SK-N-SH (cell line): ENCODE measurements at regions not wholly inside any gene's neighbourhood (a gene's known extent, or its start where the extent isn't known, plus 50 kb on each side); places are given as distances from the start of the nearest gene placed in this dataset.

Source experiments
- CTCF ChIA-PET: fragments of 300-600, 350-600 bp; formaldehyde crosslinking; extraction: SDS; loops from one replicate; lab custom pipeline; 2021; lab: Yijun Ruan, JAX
- POLR2A ChIA-PET: fragments of 350-600 bp; sonication (Branson Sonifier 250); formaldehyde crosslinking; extraction: SDS; loops from one replicate; lab custom pipeline; 2020; ENCODE audit warnings: antibody characterized with exemption, inconsistent platforms; lab: Yijun Ruan, JAX
- DNase-seq: peaks from one replicate; pipeline ENCODE4 v3.0.0; 2012
- H2AFZ ChIP-seq: fragments of 200-600 bp; sonication (generic); 2 replicates; pipeline ENCODE4 v1.8.1; 2016; ENCODE audit warnings: antibody characterized with exemption, mild to moderate bottlenecking, low read depth
- H3F3A ChIP-seq: fragments of 200-600 bp; sonication (generic); replicated peaks from 2 replicates; pipeline ENCODE3; 2016; ENCODE audit warnings: antibody characterized with exemption, mild to moderate bottlenecking; ENCODE audit not compliant: insufficient read depth
- H3K27ac ChIP-seq, 2 experiments: fragments of 200-500 bp in 1 of 2; fragments of 200-600 bp in 1 of 2; sonication (Bioruptor generic) in 1 of 2; sonication (generic), shearing (Covaris generic) in 1 of 2; 2 replicates each; pipeline versions ENCODE4 v1.5.1 to v1.6.1; 2014 to 2016; ENCODE audit warnings: low read depth in 2 of 2, inconsistent platforms in 1 of 2, low read length in 1 of 2, mild to moderate bottlenecking in 1 of 2, mixed read lengths in 1 of 2
- H3K27me3 ChIP-seq: fragments of 200-600 bp; sonication (generic), shearing (Covaris generic); 2 replicates; pipeline ENCODE4 v1.6.1; 2016; ENCODE audit warnings: mixed run types; ENCODE audit not compliant: insufficient read depth
- H3K36me3 ChIP-seq, 2 experiments: fragments of 200-500 bp in 1 of 2; fragments of 200-600 bp in 1 of 2; sonication (Bioruptor generic) in 1 of 2; sonication (generic) in 1 of 2; replicated peaks in 1 of 2; 2 replicates each; pipeline versions ENCODE3 to v1.5.1; 2014 to 2016; ENCODE audit warnings: low read length in 1 of 2, mild to moderate bottlenecking in 1 of 2; ENCODE audit not compliant: insufficient read depth in 2 of 2, control insufficient read depth in 1 of 2
- H3K4me1 ChIP-seq, 2 experiments: fragments of 200-500 bp in 1 of 2; fragments of 200-600 bp in 1 of 2; sonication (Bioruptor generic) in 1 of 2; sonication (generic), shearing (Covaris generic) in 1 of 2; 2 replicates each; pipeline versions ENCODE4 v1.5.1 to v1.6.1; 2014 to 2016; ENCODE audit warnings: low read depth in 1 of 2, low read length in 1 of 2, mixed run types in 1 of 2; ENCODE audit not compliant: insufficient read depth in 2 of 2, control insufficient read depth in 1 of 2
- H3K4me2 ChIP-seq: fragments of 200-600 bp; sonication (generic), shearing (Covaris generic); 2 replicates; pipeline ENCODE4 v1.6.1; 2017; ENCODE audit warnings: mixed run types
- H3K4me3 ChIP-seq, 2 experiments: fragments of 200-500 bp in 1 of 2; fragments of 200-600 bp in 1 of 2; sonication (Bioruptor generic) in 1 of 2; sonication (generic), shearing (Covaris generic) in 1 of 2; 2 replicates each; pipeline versions ENCODE4 v1.5.1 to v1.8.1; 2014 to 2016; ENCODE audit warnings: low read depth in 2 of 2, inconsistent platforms in 1 of 2, low read length in 1 of 2, mild to moderate bottlenecking in 1 of 2, mixed read lengths in 1 of 2, moderate library complexity in 1 of 2
- H3K79me2 ChIP-seq: fragments of 200-600 bp; sonication (generic); 2 replicates; pipeline ENCODE4 v1.8.1; 2017; ENCODE audit warnings: mild to moderate bottlenecking; ENCODE audit not compliant: insufficient read depth
- H3K9ac ChIP-seq: fragments of 200-600 bp; sonication (generic); 2 replicates; pipeline ENCODE4 v1.6.1; 2017; ENCODE audit warnings: mixed run types
- H3K9me2 ChIP-seq: fragments of 200-600 bp; sonication (generic); 2 replicates; pipeline ENCODE4 v1.6.1; 2017; ENCODE audit warnings: mixed run types
- H3K9me3 ChIP-seq: fragments of 200-600 bp; sonication (generic); 2 replicates; pipeline ENCODE4 v1.6.1; 2017; ENCODE audit warnings: mixed run types, mild to moderate bottlenecking, moderate library complexity
- H4K20me1 ChIP-seq: fragments of 200-600 bp; sonication (generic); 2 replicates; pipeline ENCODE4 v1.6.1; 2017; ENCODE audit warnings: mild to moderate bottlenecking, mixed run types; ENCODE audit not compliant: insufficient read depth
- CHD2 ChIP-seq: fragments of 150-350 bp; IDR thresholded peaks from 2 replicates; pipeline ENCODE4 v1.6.1; 2018; ENCODE audit warnings: low read length; ENCODE audit not compliant: partially characterized antibody
- EP300 ChIP-seq, 2 experiments: IDR thresholded peaks; 2 replicates each; pipeline versions ENCODE4 v1.4.0 to v1.6.1; 2012; ENCODE audit warnings: borderline replicate concordance in 1 of 2, low read depth in 1 of 2, low read length in 1 of 2
- GABPA ChIP-seq: IDR thresholded peaks from 2 replicates; pipeline ENCODE4 v1.4.0; 2012; ENCODE audit warnings: low read depth, mild to moderate bottlenecking
- JUND ChIP-seq: IDR thresholded peaks from 2 replicates; pipeline ENCODE4 v1.4.0; 2012
- PBX3 ChIP-seq: IDR thresholded peaks from 2 replicates; pipeline ENCODE4; 2012
- RFX5 ChIP-seq: IDR thresholded peaks from 2 replicates; pipeline ENCODE4 v1.6.1; 2012; ENCODE audit warnings: mild to moderate bottlenecking, improper control_type of control experiment, low read length
- SMC3 ChIP-seq: IDR thresholded peaks from 2 replicates; pipeline ENCODE4 v1.6.1; 2012; ENCODE audit warnings: low read depth, low read length, improper control_type of control experiment
- TEAD4 ChIP-seq: IDR thresholded peaks from 2 replicates; pipeline ENCODE4 v1.4.0; 2012; ENCODE audit warnings: mild to moderate bottlenecking, borderline replicate concordance; ENCODE audit not compliant: insufficient read depth
- WGBS: methylation state at CpG from one replicate; pipeline ENCODE4 v1.1.6; 2017; ENCODE audit warnings: low lambda C conversion rate; 5-methylcytosine and 5-hydroxymethylcytosine counted together
- TF ChIP-seq, protein P1 (sequence below): IDR thresholded peaks from 2 replicates; pipeline ENCODE4 v1.4.0; 2012; ENCODE audit warnings: low read depth, borderline replicate concordance
- TF ChIP-seq, protein P2 (sequence below): fragments of 150-350 bp; IDR thresholded peaks from 2 replicates; pipeline ENCODE4 v1.6.1; 2016; ENCODE audit warnings: mild to moderate bottlenecking, low read depth, low read length
- TF ChIP-seq, protein P3 (sequence below): fragments of 150-350 bp; IDR thresholded peaks from 2 replicates; pipeline ENCODE4 v1.6.1; 2017; ENCODE audit warnings: antibody characterized with exemption, low read length, low read depth, borderline replicate concordance

- no peaks in the 10 kb centered on the region for H4K20me1 ChIP-seq
- no peak overlapping the region for H3K4me2 ChIP-seq
- no peaks in the 10 kb centered on the region for H3K36me3 ChIP-seq
- WGBS = 89% methylated on average over 63 of the region's 64 CpGs
- POLR2A ChIA-PET = no interaction called here
- H3K9me3 ChIP-seq = no peaks in the 10 kb centered on the region
- CTCF ChIA-PET = interaction anchor here (1.5 kb wide), 1 partner anchor 19 kb away, joined by 3 read pairs; no protein-coding TSS in a partner anchor
- no peaks in the 10 kb centered on the region for H3K9me2 ChIP-seq
- no peak for TF ChIP-seq GABPA
- TF ChIP-seq RFX5 = no peak
- H3K9ac ChIP-seq = no peak overlapping the region
- no peaks in the 10 kb centered on the region for H3F3A ChIP-seq
- no peak overlapping the region for H2AFZ ChIP-seq
- peak; percentile 34 for DNase-seq
- peaks cover 0 to 15% of the 10 kb centered on the region in 2 experiments; a peak in 1 of 4 replicates for H3K4me1 ChIP-seq
- H3K79me2 ChIP-seq = no peaks in the 10 kb centered on the region
- no peak overlapping the region for H3K27ac ChIP-seq
- H3K4me3 ChIP-seq = no peak overlapping the region
- peaks cover 5% of the 10 kb centered on the region for H3K27me3 ChIP-seq
These were observed 73.6 kb downstream of the METRNL start for GRCh38 chr17:83152745-83153611.

- TF ChIP-seq PBX3 (no peak), SMC3 (no peak)
These were observed 74.4 kb downstream of the METRNL start for GRCh38 chr17:83153681-83154310.

GRCh38 chr17:83154311-83155127 lies 75.1 kb downstream of the METRNL start:
- H3K4me2 ChIP-seq = no peak overlapping the region
- no peak for DNase-seq

More at GRCh38 chr17:83153681-83154310, 74.4 kb downstream of the METRNL start:
- Histone ChIP-seq H3K9me3 (no peaks in the 10 kb centered on the region), H3K4me1 (peaks cover 0 to 13% of the 10 kb centered on the region in 2 experiments; a peak in 1 of 4 replicates), H3K27ac (no peak overlapping the region), H3K79me2 (no peaks in the 10 kb centered on the region), H3F3A (no peaks in the 10 kb centered on the region), H3K4me3 (no peak overlapping the region), H2AFZ (no peak overlapping the region), H3K4me2 (no peak overlapping the region), H3K36me3 (no peaks in the 10 kb centered on the region), H3K27me3 (no peaks in the 10 kb centered on the region; the same call in 1 of the 2 replicates), H3K9ac (no peak overlapping the region), H3K9me2 (no peaks in the 10 kb centered on the region), H4K20me1 (no peaks in the 10 kb centered on the region)
- peak; percentile 41 for DNase-seq
- POLR2A ChIA-PET = no interaction called here
- CTCF ChIA-PET = interaction anchor here (1.1 to 1.5 kb wide), 2 partner anchors 13 to 18 kb away, joined by 3 read pairs; no protein-coding TSS in a partner anchor
- 68% methylated on average over 28 of the region's 29 CpGs for WGBS

More at GRCh38 chr17:83154311-83155127, 75.1 kb downstream of the METRNL start:
- Histone ChIP-seq H3K36me3 (no peaks in the 10 kb centered on the region), H3F3A (no peaks in the 10 kb centered on the region), H2AFZ (no peak overlapping the region), H3K9ac (no peak overlapping the region), H3K9me3 (no peaks in the 10 kb centered on the region), H3K27ac (no peak overlapping the region), H3K9me2 (no peaks in the 10 kb centered on the region), H4K20me1 (no peaks in the 10 kb centered on the region), H3K4me3 (no peak overlapping the region), H3K27me3 (no peaks in the 10 kb centered on the region), H3K4me1 (peaks cover 0 to 6% of the 10 kb centered on the region in 2 experiments; a peak in 1 of 4 replicates), H3K79me2 (no peaks in the 10 kb centered on the region)
- ChIA-PET CTCF (interaction anchor here (1.1 to 1.2 kb wide), 2 partner anchors 9 to 14 kb away, joined by 3 read pairs; no protein-coding TSS in a partner anchor), POLR2A (no interaction called here)
- no peak for TF ChIP-seq JUND
- no peak for TF ChIP-seq SMC3
- TF ChIP-seq EP300 (IDR thresholded peaks at IDR 0.05; ENCODE audit: borderline replicate concordance in 1 of 2, low read depth in 1 of 2, low read length in 1 of 2) = no peak
- TF ChIP-seq CHD2 = no peak
- TF ChIP-seq, protein P1, sequence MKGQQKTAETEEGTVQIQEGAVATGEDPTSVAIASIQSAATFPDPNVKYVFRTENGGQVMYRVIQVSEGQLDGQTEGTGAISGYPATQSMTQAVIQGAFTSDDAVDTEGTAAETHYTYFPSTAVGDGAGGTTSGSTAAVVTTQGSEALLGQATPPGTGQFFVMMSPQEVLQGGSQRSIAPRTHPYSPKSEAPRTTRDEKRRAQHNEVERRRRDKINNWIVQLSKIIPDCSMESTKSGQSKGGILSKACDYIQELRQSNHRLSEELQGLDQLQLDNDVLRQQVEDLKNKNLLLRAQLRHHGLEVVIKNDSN = no peak
- no peak for TF ChIP-seq RFX5
- TF ChIP-seq TEAD4 = no peak
- TF ChIP-seq, protein P2, sequence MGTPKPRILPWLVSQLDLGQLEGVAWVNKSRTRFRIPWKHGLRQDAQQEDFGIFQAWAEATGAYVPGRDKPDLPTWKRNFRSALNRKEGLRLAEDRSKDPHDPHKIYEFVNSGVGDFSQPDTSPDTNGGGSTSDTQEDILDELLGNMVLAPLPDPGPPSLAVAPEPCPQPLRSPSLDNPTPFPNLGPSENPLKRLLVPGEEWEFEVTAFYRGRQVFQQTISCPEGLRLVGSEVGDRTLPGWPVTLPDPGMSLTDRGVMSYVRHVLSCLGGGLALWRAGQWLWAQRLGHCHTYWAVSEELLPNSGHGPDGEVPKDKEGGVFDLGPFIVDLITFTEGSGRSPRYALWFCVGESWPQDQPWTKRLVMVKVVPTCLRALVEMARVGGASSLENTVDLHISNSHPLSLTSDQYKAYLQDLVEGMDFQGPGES = no peak
- TF ChIP-seq, protein P3, sequence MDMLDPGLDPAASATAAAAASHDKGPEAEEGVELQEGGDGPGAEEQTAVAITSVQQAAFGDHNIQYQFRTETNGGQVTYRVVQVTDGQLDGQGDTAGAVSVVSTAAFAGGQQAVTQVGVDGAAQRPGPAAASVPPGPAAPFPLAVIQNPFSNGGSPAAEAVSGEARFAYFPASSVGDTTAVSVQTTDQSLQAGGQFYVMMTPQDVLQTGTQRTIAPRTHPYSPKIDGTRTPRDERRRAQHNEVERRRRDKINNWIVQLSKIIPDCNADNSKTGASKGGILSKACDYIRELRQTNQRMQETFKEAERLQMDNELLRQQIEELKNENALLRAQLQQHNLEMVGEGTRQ = no peak
- WGBS = 48% methylated on average over 7 of the region's 9 CpGs
